HCT116 (cell line): ENCODE measurements at regions not wholly inside any gene's neighbourhood (a gene's known extent, or its start where the extent isn't known, plus 50 kb on each side); places are given as distances from the start of the nearest gene placed in this dataset.

Experiments
- ATAC-seq: fragments of 200-7000 bp; cut with Tn5 transposase; 2 replicates; pipeline ENCODE4 v1.9.1; 2020; ENCODE audit warnings: mild to moderate bottlenecking, moderate library complexity
- BruUV-seq: library from RNA; stranded (reverse); fragments of 400-500 nt; replicated peaks from 2 replicates; lab custom pipeline; 2021; lab: Mats Ljungman, UMichigan
- CTCF ChIA-PET: fragments of 300-600 bp; sonication (Branson Sonifier 250); formaldehyde crosslinking; loops from one replicate; lab custom pipeline; 2021; ENCODE audit warnings: antibody characterized with exemption; lab: Charles Lee
- POLR2A ChIA-PET: fragments of 300-600, 350-600 bp; sonication (Branson Sonifier 250); formaldehyde crosslinking; loops from one replicate; lab custom pipeline; 2021; ENCODE audit warnings: antibody characterized with exemption; lab: Charles Lee
- RAD21 ChIA-PET, 2 experiments: fragments of 300-600 bp; sonication (Branson Sonifier 250); formaldehyde crosslinking; loops; one replicate each; lab custom pipeline; 2023; ENCODE audit warnings: low total read pairs in 2 of 2; ENCODE audit not compliant: uncharacterized antibody in 2 of 2, unreplicated experiment in 2 of 2, low non-redundant PET in 1 of 2; lab: Charles Lee
- DNase-seq: peaks from one replicate; pipeline ENCODE4 v3.0.0-alpha.2; 2010; ENCODE audit warnings: low read depth, low spot score
- H2AFZ ChIP-seq: fragments of 200-600 bp; shearing (Covaris generic), sonication (generic); 2 replicates; pipeline ENCODE4 v1.6.1; 2017; ENCODE audit warnings: low read depth, mixed run types, mixed read lengths, antibody characterized with exemption, low read length; ENCODE audit not compliant: poor library complexity, severe bottlenecking
- H3K27ac ChIP-seq: 2 replicates; pipeline ENCODE4 v1.5.1; 2012; ENCODE audit warnings: low read depth, low read length
- H3K27me3 ChIP-seq: fragments of 200-600 bp; sonication (generic); 2 replicates; pipeline ENCODE4 v1.6.1; 2016; ENCODE audit warnings: mixed run types, low read length, mixed read lengths; ENCODE audit not compliant: insufficient read depth
- H3K36me3 ChIP-seq, 2 experiments: fragments of 200-500 bp in 1 of 2; fragments of 200-600 bp in 1 of 2; sonication (Bioruptor generic) in 1 of 2; sonication (generic) in 1 of 2; 2 replicates each; pipeline versions ENCODE4 v1.5.1 to v1.6.1; 2014 to 2016; ENCODE audit warnings: low read length in 2 of 2, inconsistent platforms in 1 of 2, mixed read lengths in 1 of 2, mixed run types in 1 of 2; ENCODE audit not compliant: insufficient read depth in 2 of 2, control insufficient read depth in 1 of 2
- H3K4me1 ChIP-seq, 2 experiments: fragments of 200-600 bp in 1 of 2; sonication (generic) in 1 of 2; 2 replicates each; pipeline versions ENCODE4 v1.5.1 to v1.6.1; 2012 to 2017; ENCODE audit warnings: low read length in 2 of 2, inconsistent platforms in 1 of 2, mild to moderate bottlenecking in 1 of 2, mixed read lengths in 1 of 2, mixed run types in 1 of 2, moderate library complexity in 1 of 2; ENCODE audit not compliant: insufficient read depth in 2 of 2, control insufficient read depth in 1 of 2
- H3K4me2 ChIP-seq: fragments of 200-600 bp; sonication (generic); 2 replicates; pipeline ENCODE4 v1.6.1; 2017; ENCODE audit warnings: mixed run types, low read length, mixed read lengths
- H3K4me3 ChIP-seq, 2 experiments: fragments of 200-600 bp in 1 of 2; sonication (generic) in 1 of 2; replicated peaks in 1 of 2; 2 replicates each; pipeline ENCODE4 v1.5.1; 2011 to 2016; ENCODE audit warnings: low read length in 2 of 2, control low read depth in 1 of 2, low read depth in 1 of 2, mild to moderate bottlenecking in 1 of 2, mixed read lengths in 1 of 2, mixed run types in 1 of 2
- H3K79me2 ChIP-seq: fragments of 200-600 bp; sonication (generic); 2 replicates; pipeline ENCODE4 v1.6.1; 2017; ENCODE audit warnings: mild to moderate bottlenecking, mixed run types, low read length, moderate library complexity, mixed read lengths; ENCODE audit not compliant: insufficient read depth
- H3K9ac ChIP-seq: fragments of 200-600 bp; sonication (generic); 2 replicates; pipeline ENCODE4 v1.6.1; 2016; ENCODE audit warnings: low read length, mixed read lengths
- H3K9me2 ChIP-seq: fragments of 200-600 bp; sonication (generic), shearing (Covaris generic); 2 replicates; pipeline ENCODE4 v1.6.1; 2017; ENCODE audit warnings: mixed run types, mild to moderate bottlenecking, moderate library complexity; ENCODE audit not compliant: insufficient read depth
- H3K9me3 ChIP-seq, 2 experiments: fragments of 200-500 bp in 1 of 2; fragments of 200-600 bp in 1 of 2; sonication (Bioruptor generic) in 1 of 2; sonication (generic) in 1 of 2; 2 replicates each; pipeline ENCODE4 v1.6.1; 2014 to 2017; ENCODE audit warnings: low read length in 2 of 2, mixed read lengths in 2 of 2, inconsistent platforms in 1 of 2, low read depth in 1 of 2, mild to moderate bottlenecking in 1 of 2, mixed run types in 1 of 2, moderate library complexity in 1 of 2; ENCODE audit not compliant: control insufficient read depth in 1 of 2, insufficient read depth in 1 of 2
- H4K20me1 ChIP-seq: fragments of 200-600 bp; sonication (generic), shearing (Covaris generic); 2 replicates; pipeline ENCODE4 v1.6.1; 2017; ENCODE audit warnings: mixed run types, mild to moderate bottlenecking, moderate library complexity; ENCODE audit not compliant: insufficient read depth
- ATF3 ChIP-seq: IDR thresholded peaks from 2 replicates; pipeline ENCODE4 v1.6.1; 2012
- CBX3 ChIP-seq: IDR thresholded peaks from 2 replicates; pipeline ENCODE4 v1.6.1; 2012; ENCODE audit warnings: low read depth
- EGR1 ChIP-seq: IDR thresholded peaks from 2 replicates; pipeline ENCODE4 v1.6.1; 2012; ENCODE audit warnings: low read depth
- ELF1 ChIP-seq: IDR thresholded peaks from 2 replicates; pipeline ENCODE4 v1.6.1; 2012; ENCODE audit warnings: low read depth, borderline replicate concordance
- EZH2 ChIP-seq: fragments of 200-600 bp; sonication (generic); IDR thresholded peaks from 2 replicates; pipeline ENCODE4 v1.6.1; 2017; ENCODE audit warnings: antibody characterized with exemption, mixed run types
- EZH2phosphoT487 ChIP-seq: fragments of 200-600 bp; IDR thresholded peaks from 2 replicates; pipeline ENCODE4 v1.6.1; 2018; ENCODE audit warnings: antibody characterized with exemption, borderline replicate concordance
- FOSL1 ChIP-seq: IDR thresholded peaks from 2 replicates; pipeline ENCODE4 v1.6.1; 2012; ENCODE audit warnings: low read depth
- JUND ChIP-seq: IDR thresholded peaks from 2 replicates; pipeline ENCODE4 v1.6.1; 2012
- MAX ChIP-seq: IDR thresholded peaks from 2 replicates; pipeline ENCODE4 v1.6.1; 2012
- POLR2A ChIP-seq: IDR thresholded peaks from 2 replicates; pipeline ENCODE4 v1.7.0; 2011; ENCODE audit warnings: borderline replicate concordance; ENCODE audit not compliant: insufficient read depth, insufficient read length; ENCODE audit errors: extremely low read depth
- POLR2AphosphoS5 ChIP-seq: IDR thresholded peaks from 2 replicates; pipeline ENCODE4 v1.6.1; 2011; ENCODE audit warnings: mild to moderate bottlenecking, low read depth, low read length, moderate library complexity
- RAD21 ChIP-seq: IDR thresholded peaks from 2 replicates; pipeline ENCODE4 v1.6.1; 2012; ENCODE audit warnings: low read depth, mild to moderate bottlenecking
- REST ChIP-seq: IDR thresholded peaks from 2 replicates; pipeline ENCODE4 v1.6.1; 2012; ENCODE audit warnings: low read depth
- SIN3A ChIP-seq: IDR thresholded peaks from 2 replicates; pipeline ENCODE4 v1.6.1; 2012; ENCODE audit warnings: low read depth
- SP1 ChIP-seq: IDR thresholded peaks from 2 replicates; pipeline ENCODE4 v1.6.1; 2012; ENCODE audit warnings: low read depth
- SRF ChIP-seq: IDR thresholded peaks from 2 replicates; pipeline ENCODE4 v1.6.1; 2012; ENCODE audit warnings: low read depth
- ZBTB33 ChIP-seq: IDR thresholded peaks from 2 replicates; pipeline ENCODE4 v1.6.1; 2011; ENCODE audit warnings: mild to moderate bottlenecking, low read length, moderate library complexity; ENCODE audit not compliant: insufficient replicate concordance; ENCODE audit errors: extremely low read depth
- ZFX ChIP-seq: fragments of 450-650 bp; IDR thresholded peaks from 2 replicates; pipeline ENCODE4 v1.6.1; 2017
- ZNF274 ChIP-seq: fragments of 200-500 bp; sonication (Bioruptor generic); IDR thresholded peaks from 2 replicates; pipeline ENCODE4 v1.6.1; 2014; ENCODE audit warnings: mild to moderate bottlenecking, low read depth, low read length, inconsistent platforms
- intact Hi-C: fragments of 100-400 bp; cut with micrococcal nuclease; formaldehyde crosslinking; loops from 2 replicates; pipeline ENCODE4 v1.10.0; 2022

- no peak for TF ChIP-seq EZH2
- TF ChIP-seq JUND = no peak
- POLR2A ChIA-PET = no interaction called here
- H3K9me2 ChIP-seq = no peaks in the 10 kb centered on the region
- no peak overlapping the region for H3K9ac ChIP-seq
- BruUV-seq = no TSS peak
- no peak overlapping the region for H3K4me3 ChIP-seq
- no peaks in the 10 kb centered on the region for H4K20me1 ChIP-seq
- RAD21 ChIA-PET = no interaction called here
- H3K79me2 ChIP-seq = no peaks in the 10 kb centered on the region
- no peaks in the 10 kb centered on the region for H3K4me1 ChIP-seq
- no peaks in the 10 kb centered on the region for H3K27me3 ChIP-seq
- H2AFZ ChIP-seq = no peak overlapping the region
- intact Hi-C loops = no loop called here
- H3K4me2 ChIP-seq = no peak overlapping the region
- H3K36me3 ChIP-seq = no peaks in the 10 kb centered on the region
- DNase-seq = no peak
- no peak overlapping the region for H3K27ac ChIP-seq
- CTCF ChIA-PET = no interaction called here
- ATAC-seq = no peak
- peaks cover 0 to 4% of the 10 kb centered on the region in 2 experiments; a peak in 3 of 4 replicates for H3K9me3 ChIP-seq
Measured at GRCh38 chr4:153880983-153881382, 92.1 kb upstream of the SFRP2 start.

GRCh38 chr4:153877898-153878297, 89.0 kb upstream of the SFRP2 start:
- Histone ChIP-seq H3K36me3 (no peaks in the 10 kb centered on the region), H3K4me1 (no peaks in the 10 kb centered on the region), H3K27ac (no peak overlapping the region), H3K9ac (no peak overlapping the region), H4K20me1 (no peaks in the 10 kb centered on the region), H3K9me3 (peaks cover 0 to 4% of the 10 kb centered on the region in 2 experiments; a peak in 3 of 4 replicates), H3K4me2 (no peak overlapping the region), H2AFZ (no peak overlapping the region), H3K4me3 (no peak overlapping the region), H3K9me2 (no peaks in the 10 kb centered on the region), H3K27me3 (no peaks in the 10 kb centered on the region), H3K79me2 (no peaks in the 10 kb centered on the region)
- CTCF ChIA-PET = no interaction called here
- DNase-seq (no peak), ATAC-seq (no peak)
- no TSS peak for BruUV-seq
- intact Hi-C loops = no loop called here
- RAD21 ChIA-PET = no interaction called here
- POLR2A ChIA-PET = no interaction called here
- TF ChIP-seq CBX3 (no peak), ZBTB33 (no peak), ZNF274 (no peak), SIN3A (no peak), FOSL1 (no peak), POLR2A (no peak), REST (no peak), EGR1 (no peak), ATF3 (no peak), ELF1 (no peak), EZH2phosphoT487 (no peak), POLR2AphosphoS5 (no peak), ZFX (no peak), SRF (no peak), MAX (no peak), SP1 (no peak), RAD21 (no peak)
